Esophagus muscularis mucosa (tissue), 3 donors: ENCODE measurements at regions not wholly inside any gene's neighbourhood (a gene's known extent, or its start where the extent isn't known, plus 50 kb on each side); places are given as distances from the start of the nearest gene placed in this dataset.

ENCODE experiments used
- POLR2AphosphoS5 ChIP-seq, 2 donors: sonication (generic); formaldehyde crosslinking; IDR thresholded peaks; one replicate each; pipeline ENCODE4 v1.6.1; 2017; ENCODE audit warnings: antibody characterized with exemption in 2 of 2
- TF ChIP-seq, protein P1 (sequence below), 3 experiments: fragments of 200-600 bp in 2 of 3; fragments of 450-650 bp in 1 of 3; sonication (generic) in 2 of 3; IDR thresholded peaks; one replicate each; pipeline ENCODE4 v1.5.1; 2017 to 2019; ENCODE audit warnings: antibody characterized with exemption in 3 of 3, mild to moderate bottlenecking in 2 of 3, moderate library complexity in 1 of 3

DNA sequence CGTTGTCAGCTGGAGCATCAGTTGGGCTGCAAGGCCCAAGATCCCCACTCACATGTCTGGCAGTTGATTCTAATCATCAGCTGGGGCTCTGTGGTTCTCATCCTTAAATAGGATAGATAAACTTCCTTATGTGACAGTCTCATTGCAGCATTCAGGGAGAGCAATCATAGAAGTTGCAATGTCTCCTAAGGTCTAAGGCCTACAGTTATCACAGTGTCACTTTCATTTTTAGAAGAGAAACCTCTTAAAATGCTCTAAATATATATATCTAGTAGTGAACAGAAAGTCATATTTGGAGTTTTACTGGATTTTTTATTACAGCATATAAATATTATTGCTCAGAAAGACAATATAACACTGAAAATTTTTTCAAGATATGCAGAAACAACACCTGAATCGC lies 226.0 kb upstream of the PPP1R2C start:
- TF ChIP-seq POLR2AphosphoS5 (IDR thresholded peaks at IDR 0.05) = no peak
- TF ChIP-seq, protein P1, sequence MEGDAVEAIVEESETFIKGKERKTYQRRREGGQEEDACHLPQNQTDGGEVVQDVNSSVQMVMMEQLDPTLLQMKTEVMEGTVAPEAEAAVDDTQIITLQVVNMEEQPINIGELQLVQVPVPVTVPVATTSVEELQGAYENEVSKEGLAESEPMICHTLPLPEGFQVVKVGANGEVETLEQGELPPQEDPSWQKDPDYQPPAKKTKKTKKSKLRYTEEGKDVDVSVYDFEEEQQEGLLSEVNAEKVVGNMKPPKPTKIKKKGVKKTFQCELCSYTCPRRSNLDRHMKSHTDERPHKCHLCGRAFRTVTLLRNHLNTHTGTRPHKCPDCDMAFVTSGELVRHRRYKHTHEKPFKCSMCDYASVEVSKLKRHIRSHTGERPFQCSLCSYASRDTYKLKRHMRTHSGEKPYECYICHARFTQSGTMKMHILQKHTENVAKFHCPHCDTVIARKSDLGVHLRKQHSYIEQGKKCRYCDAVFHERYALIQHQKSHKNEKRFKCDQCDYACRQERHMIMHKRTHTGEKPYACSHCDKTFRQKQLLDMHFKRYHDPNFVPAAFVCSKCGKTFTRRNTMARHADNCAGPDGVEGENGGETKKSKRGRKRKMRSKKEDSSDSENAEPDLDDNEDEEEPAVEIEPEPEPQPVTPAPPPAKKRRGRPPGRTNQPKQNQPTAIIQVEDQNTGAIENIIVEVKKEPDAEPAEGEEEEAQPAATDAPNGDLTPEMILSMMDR (IDR thresholded peaks at IDR 0.05) = no peak
